DMS153 treated with DMSO at 0.1 percent for 48 hours (cell line): ENCODE measurements at regions not wholly inside any gene's neighbourhood (a gene's known extent, or its start where the extent isn't known, plus 50 kb on each side); places are given as distances from the start of the nearest gene placed in this dataset.
"Not testable (repeated sequence)": the region's sequence is repeated elsewhere in the genome, so short reads cannot be mapped to it uniquely, and the experiment has no call there.

Experiments
- DNase-seq: peaks from one replicate; lab custom pipeline; 2025; ENCODE audit not compliant: unreplicated experiment; lab: John Stamatoyannopoulos, UW

DNA sequence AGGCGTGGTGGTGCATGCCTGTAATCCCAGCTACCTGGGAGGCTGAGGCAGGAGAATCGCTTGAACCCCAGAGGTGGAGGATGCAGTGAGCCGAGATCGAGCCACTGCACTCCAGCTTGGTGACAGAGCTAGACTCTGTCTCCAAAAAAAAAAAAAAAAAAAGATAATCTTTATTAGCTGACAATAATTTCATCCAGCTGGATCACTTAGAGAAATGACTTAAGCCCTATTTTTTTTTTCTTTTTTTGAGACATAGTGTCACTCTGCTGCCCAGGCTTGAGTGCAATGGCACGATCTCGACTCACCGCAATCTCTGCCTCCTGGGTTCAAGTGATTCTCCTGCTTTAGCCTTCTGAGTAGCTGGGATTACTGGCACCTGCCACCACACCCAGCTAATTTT, 51.6 kb upstream of the MAP4K4 start:
- not testable (repeated sequence) for DNase-seq

DNA sequence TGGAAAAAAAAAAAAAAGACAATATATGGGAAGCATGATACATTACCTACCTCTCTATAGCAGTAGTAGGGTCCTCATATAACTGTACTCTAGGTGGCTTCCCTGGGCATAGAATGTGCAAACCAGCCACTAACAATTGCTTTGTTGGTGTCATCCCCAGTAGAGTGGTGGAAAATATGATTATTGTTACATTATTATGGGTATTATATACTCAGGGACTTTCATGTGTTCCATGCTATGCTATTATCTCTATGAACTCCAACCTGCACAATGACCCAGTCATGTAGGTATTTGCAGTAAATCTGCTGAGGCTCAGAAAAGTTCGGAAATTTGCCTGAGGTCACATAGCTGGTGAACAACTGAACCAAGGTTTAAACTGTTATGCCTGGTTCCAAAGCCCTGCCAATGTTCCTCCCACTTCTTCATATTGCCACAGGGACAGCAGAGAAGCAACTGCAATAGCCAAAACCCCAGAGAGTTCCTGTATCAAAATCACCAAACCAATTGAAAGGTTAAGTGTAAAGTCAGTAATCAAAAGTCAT, 52.6 kb upstream of the MAP4K4 start:
- DNase-seq = no peak

DNA sequence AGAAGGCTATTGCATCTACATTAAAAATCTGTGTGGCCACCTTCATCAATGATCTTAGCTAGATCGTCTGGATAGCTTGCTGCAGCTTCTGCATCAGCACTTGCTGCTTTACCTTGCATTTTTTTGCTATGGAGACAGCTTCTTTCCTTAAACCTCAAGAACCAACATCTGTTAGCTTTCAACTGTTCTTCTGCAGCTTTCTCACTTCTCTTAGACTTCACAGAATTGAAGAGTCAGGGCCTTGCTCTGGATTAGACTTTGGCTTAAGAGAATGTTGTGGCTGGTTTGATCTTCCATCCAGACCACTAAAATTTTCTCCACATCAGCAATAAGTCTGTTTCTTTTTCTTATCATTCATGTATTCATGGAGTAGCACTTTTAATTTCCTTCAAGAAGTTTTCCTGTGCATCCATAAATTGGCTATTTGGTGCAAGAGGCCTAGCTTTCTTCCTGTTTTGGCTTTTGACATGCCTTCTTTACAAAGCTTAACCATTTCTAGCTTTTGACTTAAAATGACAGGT, 54.4 kb upstream of the MAP4K4 start:
- DNase-seq = no peak

DNA sequence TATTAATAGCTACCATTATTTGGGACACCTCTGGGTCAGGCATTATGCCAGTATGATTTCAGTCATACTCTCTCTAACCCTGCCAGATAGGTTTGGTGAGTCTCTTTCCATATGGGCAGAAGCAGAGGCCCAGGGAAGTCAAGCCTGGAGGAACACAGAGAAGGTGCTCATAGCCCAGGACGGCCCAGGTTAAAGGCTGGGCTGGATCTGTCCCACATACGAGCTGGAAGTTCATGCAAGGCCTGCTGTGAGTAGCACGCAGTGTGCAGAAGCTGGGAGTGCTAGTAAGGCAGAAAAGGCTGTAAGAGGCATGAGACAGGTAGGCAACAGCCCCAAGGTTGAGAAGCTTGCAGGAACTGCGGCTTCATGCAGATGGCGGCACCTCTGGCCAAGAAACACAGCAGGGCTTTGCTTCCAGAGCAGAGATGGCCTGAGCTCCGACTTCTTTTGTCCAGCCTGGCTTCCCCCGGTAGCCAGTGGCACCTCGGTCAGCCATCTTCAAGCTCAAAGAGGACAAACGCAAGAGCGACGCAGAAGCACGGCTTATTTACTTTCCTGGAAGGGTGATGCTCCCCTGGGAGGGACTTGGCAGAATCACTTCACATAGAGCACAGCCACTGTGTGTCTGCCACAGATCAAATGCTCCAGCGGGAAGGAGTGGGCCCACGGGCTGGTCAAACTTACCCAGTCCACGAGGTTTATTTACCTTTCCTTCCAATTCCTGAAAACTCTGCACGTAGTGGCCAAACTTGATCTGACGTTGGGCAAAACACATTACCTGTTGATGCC, 58.5 kb upstream of the MAP4K4 start:
- no peak for DNase-seq

DNA sequence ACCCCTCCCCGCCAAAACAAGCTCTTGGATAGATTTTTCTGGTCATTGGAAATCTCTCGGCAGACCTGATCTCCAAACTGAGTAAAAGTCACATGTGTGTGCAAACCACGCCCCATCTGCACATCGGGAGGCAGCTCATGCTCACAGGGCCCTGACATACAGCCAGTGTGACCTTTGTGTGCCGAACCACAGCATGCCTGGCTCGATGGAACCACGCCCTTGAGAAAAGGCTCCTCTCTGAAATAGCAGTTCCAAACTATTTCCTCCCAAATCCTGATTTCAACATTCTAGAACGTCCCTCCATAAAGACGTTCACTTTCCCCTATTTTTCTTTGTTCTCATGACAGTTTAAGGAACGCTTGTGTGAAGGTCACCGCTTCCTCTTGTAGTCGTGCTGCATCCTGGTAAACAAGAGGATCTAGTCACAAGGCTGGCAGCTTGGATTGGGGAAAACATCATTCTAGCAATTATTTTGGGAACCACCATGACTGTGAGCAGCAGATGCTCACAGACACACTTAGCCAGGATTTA, 59.3 kb upstream of the MAP4K4 start:
- no peak for DNase-seq

DNA sequence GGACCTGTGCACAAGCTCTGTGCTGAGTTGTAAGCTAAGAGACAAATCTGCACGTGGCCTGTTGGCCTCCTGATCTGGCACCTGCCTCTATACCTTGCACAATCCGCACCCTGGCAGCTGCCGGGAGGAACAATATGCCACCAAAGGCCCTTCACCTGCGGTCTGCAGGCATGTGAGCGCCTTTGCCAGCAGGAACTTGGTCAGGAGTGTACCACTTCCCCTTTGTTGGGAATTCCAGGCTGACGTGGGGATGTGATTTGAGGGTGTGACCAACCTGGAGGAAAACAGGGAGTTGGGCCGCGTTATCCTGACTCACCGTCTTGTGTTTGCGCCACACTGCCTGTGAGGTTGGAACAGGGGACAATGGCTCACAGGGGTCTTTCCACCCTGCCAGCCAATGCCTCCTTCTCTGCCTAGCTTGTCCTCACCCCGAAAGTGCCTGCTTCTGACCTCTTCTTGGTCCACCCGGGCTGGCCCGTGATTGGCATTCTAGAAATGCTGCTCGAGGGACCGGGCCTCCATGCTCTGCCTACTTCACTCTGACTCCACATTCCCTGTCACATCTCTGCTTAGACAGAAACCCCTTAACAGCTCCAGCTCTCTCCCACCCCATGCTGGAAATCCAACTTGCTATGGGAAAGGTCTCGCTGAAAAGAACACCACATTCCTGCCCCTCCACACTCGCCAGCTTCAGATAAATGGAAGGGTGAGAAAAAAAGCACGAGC, 67.1 kb upstream of the MAP4K4 start:
- DNase-seq = peak; percentile 27

DNA sequence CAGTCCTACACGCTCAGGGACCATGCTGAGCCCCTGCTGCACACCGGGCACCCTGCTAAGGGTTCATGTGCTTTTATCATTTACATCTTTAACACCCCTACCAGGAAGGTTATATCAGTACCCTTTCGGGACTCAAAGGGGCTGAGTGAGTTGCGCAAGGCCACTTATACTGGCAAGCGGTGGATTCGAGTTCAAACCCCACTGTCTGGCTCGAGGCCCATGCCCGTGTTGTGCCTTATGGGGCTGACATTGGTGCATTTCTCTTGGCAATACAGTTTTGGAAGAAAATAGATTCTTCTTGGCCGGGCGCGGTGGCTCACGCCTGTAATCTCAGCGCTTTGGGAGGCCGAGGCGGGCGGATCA, 69.5 kb upstream of the MAP4K4 start:
- no peak for DNase-seq

DNA sequence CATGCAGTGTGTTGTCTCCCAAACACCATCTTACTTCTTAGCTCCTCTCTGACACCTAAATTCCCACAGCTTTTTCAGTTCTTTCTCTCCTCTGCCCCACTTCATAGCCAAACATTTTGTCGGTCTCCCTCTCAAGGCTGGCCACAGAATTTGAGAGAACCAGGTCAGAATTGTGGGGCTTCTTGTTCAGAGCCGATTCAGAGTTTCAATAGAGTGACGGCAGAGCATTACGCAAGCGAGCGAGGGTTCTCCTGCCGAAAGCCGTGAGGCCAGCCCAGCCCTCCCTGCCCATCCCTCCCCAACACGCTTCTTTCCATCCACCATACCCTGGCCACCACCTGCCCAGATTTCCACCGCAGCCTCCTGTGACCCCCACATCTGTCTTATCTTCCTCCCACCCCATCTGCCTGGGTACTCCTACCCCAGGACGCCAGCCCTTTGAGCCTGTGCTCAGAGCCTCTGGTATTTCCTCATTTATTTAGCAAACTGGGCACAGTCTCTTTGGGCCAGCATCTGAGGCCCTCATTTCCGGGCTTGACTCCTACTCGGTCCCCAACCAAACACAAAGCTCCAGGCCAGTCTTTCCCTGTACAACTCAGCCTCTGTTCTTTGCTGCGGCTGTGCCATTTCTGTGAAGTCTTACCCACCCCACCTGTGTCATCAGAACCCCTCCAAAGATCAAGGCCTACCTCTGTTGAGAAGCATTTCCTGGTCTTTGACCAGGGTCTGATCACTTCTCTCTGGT, 70.0 kb upstream of the MAP4K4 start:
- DNase-seq = no peak

DNA sequence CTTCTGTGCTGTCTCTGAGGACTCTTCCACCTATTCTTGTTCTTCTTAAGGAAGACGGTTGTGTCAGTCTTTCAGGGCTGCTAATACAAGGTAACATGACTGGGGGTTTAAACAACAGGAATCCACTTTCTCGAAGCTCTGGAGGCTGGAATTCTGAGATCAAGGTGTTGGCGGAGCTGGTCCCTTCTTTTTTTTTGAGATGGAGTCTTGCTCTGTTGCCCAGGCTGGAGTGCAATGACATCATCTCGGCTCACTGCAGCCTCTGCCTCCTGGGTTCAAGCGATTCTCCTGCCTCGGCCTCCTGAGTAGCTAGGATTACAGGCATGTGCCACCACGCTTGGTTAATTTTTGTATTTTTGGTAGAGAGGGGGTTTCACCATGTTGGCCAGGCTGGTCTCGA, 71.7 kb upstream of the MAP4K4 start:
- DNase-seq = not testable (repeated sequence)

DNA sequence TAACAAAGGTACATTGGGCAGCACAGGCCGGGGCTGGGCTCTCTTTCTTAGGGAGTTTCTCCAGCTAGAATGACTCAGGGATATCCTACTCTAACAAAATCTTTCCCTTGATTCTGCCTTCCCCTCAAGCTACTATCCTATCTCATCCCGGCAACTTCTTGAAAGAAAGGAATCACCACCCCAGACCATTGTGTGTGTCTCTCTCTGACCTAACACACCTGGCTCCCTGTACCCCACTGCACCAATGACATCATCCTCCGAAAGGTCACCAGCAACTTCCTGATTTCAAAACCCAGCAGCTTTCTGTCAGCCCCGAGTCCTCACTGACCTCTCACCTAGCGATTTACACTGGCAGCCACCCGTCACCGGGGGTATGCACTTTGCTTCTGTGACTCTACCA, 72.1 kb upstream of the MAP4K4 start:
- no peak for DNase-seq

DNA sequence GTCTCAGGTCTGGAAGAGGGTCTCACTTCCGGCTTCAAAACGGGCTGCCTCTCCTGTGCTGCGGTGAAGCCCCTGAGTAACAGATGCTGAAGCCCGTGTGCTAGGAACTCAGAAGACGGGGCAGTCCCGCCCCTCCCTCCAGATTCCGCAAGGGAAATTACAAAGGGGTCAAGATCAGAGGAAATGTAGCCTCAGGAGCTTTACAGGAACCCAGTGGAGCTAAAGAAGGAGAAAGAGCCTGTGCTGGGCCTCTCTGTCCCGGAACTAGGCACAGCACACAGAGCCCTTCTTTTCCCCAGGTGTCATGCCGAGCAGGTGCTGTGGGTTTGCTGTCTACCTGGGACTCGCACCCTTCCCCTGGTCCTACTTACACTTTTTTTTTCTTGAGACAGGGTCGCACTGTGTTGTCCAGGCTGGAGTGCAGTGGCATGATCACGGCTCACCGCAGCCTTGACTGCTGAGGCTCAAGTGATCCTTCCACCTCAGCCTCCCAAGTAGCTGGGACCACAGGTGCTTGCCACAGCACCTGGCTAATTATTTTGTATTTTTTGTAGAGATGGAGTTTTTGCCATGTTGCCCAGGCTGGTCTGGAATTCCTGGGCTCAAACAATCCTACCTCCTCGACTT, 72.7 kb upstream of the MAP4K4 start:
- DNase-seq = no peak

DNA sequence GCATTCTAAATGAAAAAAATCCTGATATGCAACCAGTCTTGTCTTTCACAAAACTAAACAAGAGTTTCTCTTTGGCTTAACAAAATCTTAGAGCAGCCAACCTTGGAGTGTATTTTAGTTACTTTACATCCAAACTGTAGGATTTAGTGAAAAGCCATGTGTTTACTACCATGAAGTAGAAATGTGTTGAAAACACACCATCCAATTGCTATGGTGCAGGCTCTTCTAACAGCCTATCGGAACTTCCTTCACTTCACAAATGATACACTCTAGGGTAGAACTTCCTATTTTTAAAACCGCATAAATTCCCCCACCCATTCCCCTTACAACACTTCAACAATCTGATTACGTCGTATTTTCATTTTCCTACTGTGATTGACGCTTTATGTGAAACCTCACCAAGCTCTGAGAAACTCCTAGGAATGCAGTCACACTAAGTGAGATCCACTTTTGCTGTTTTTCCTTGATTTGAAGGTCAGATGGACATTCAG, 74.4 kb upstream of the MAP4K4 start:
- DNase-seq = no peak

DNA sequence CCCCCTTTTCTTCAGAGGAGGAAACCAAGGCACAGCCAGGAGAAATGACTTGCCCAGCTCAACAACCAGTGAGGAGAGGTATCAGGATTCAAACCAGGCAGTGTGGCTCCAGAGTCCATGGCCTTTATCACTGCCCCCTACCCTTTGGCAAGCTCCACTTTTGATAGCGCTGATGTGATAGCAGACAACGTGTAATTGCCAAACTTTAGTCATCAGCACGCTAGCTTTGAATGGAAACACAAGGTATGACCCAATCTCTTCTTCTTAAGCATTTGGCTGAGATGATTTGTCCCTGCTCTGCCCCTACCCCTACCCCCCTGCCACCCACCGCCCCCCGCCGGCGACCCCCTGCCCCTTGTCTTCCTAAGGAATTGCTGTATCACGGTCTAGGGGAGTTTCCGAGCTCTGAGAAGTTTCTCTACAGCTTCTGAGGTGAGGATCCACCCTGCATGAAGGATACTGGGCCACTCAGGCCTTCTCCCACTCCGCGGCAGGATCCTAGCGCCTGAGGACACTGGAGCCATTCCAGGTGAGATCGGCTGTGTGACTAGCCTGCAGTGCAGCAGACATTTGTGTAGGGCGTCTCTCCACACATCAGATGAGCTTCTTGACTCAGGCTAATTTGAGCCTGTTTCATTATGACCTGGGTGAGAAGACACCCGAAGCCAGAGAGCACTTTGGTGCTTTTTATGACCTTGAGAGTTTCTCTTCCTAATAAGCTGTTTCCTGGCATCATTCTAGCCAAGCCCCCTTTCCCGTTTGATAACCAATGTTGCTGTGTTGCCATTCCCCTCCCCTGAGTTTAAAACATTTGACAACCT, 75.1 kb upstream of the MAP4K4 start:
- no peak for DNase-seq

DNA sequence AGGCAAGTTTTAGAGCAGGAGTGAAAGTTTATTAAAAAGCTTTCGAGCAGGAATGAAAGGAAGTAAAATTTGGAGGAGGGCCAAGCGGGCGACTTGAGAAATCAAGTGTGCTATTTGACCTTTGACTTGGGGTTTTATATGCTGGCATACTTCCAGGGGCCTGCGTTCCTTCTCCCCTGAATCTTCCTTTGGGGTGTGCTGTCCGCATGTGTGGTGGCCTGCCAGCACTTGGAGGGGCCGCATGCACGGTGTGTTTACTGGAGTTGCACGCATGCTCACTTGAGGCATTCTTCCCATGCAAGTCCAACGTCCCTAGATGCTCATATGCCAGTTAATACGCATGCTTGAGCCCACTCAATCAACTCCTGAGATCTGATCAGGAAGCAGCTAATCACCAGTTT, 78.3 kb upstream of the MAP4K4 start:
- DNase-seq = no peak

DNA sequence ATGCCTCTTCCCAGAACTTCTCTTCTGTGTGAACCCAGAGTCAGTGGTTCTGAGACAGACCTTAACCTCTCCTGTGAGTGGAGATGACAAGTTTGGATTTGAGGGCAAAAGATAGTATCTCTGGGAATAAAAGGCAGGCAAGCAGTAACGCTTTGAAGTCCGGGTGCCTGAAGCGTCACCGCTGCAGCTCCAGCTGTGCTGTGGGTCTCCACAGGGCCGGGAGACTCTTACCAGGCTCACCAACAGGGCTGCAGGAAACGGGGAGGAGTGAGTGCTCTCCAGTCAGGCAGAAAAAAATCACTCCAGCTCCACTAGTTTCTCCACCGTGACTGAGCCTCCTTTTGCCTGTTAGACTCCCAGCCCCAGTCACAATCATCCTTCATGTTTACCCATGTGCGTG, 79.7 kb upstream of the MAP4K4 start:
- no peak for DNase-seq

DNA sequence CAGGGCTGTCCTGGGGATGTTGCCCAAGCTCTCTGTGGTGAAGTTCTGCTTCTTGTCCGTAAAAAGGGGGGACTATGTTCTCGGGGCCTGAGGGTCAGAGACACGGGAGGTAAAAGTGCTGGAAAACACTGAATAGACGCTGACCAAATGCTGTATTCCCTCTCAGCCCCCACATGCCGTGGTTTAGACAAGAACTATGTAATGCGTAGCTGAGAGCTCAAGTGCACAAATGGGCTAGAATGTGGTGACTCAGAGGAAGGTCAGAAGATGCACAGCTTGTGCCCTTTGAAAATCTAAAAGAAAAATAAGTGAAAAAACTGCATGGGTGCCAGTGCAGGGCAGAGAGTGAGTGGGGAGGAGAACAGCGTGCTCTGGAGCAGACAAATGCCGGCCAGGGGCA, 80.3 kb upstream of the MAP4K4 start:
- DNase-seq = no peak

DNA sequence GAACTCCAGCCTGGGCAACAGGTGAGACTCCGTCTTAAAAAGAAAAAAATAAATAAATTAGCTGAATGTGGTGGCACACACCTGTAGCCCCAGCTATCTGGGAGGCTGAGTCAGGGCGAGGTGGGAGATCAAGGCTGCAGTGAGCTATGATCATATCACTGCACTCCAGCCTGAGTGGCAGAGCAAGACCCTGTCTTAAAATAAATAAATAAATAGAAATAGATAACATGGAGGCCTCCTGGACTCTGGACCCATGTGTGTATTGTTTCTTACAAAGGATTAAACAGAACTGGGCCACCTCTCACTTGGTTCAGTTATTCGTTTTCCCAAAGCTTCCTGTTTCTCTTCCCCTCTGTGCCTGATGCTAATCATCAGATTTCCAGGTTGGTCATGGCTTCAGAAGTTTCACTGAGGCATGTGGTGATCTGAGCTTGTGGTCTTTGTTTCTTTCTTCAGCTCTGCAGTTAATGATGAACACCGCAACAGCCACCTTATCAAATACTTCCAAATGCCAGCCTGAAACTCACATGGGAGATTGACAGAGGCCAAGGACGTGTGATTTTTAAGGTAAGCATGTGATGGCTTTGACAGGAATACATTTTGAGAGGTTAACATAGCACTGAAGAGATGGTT, 83.3 kb upstream of the MAP4K4 start:
- no peak for DNase-seq

DNA sequence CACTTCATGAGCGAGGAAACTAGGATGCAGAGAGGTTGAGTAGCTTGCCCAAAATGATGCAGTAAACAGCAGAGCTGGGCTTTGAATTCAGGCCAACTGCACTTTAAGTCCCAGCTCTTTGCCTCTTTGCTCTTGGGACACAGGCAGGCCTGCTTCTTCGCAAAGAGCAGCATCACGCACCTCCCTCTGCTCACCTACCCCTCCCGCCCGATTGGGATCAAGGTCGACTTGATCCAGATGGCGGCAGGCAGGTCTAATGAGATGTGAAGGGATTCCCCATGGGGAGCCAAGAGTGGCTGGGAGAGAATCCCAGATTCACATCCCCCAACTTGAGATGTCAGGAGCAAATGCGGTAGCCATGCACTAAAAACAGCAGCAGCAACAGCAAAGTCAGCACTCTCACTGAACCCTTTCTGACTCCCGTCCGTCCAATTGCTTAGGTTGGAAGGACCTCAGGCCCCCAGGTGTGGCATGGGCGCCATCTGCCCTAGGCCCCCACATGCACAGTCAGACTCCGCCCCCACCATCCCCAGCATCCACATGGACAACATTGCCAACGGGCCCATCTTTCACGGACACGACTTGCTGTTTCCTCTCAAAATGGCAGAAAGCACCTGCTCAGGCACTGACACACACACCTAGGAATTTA, 84.3 kb upstream of the MAP4K4 start:
- no peak for DNase-seq

DNA sequence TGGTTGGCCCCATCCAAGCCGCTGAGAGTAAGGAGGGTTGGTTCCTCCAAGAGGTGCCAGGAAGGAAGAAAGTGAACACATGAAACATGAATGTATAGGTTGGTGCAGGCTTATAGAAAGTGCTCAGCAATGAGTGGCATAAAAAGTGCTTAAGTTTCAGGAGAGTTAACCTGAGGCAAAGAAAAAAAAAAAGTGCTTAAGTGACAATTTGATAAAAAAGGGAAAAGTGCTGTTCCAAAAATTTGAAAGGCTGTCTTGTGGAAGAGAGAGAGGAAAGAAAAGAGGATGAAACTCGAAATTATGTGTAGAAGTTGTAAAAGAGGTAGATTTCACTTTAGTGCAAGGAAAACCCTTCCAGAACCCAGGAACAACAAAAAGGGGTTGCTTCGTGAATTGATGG, 85.5 kb upstream of the MAP4K4 start:
- no peak for DNase-seq
